GM19023 (cell line): ENCODE measurements at regions not wholly inside any gene's neighbourhood (a gene's known extent, or its start where the extent isn't known, plus 50 kb on each side); places are given as distances from the start of the nearest gene placed in this dataset.

ENCODE experiments used
- ATAC-seq: cut with Tn5 transposase; IDR thresholded peaks from one replicate; pipeline ENCODE4 v1.9.1; 2021; ENCODE audit warnings: mild to moderate bottlenecking, moderate library complexity; ENCODE audit not compliant: unreplicated experiment

DNA sequence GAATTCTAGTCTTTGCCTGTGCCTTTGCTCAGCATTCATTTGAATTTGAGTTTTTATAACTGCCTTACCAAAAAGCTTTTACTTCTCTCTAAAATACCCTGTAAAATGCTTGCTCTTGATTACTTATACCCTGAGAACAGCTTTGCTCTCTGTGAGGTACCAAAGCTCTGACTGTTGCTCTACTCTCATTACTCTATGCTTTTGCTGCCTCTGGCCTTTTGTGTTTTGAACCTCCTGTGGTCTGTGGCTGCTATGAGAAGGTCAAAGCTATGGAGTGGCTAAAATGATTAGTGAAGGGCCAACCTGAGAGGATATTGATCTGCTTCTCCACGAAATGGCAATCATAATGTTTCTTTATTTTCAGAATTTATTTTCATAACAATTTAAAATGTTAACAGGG is 375.6 kb upstream of the IMPG1 start:
- no peak for ATAC-seq

DNA sequence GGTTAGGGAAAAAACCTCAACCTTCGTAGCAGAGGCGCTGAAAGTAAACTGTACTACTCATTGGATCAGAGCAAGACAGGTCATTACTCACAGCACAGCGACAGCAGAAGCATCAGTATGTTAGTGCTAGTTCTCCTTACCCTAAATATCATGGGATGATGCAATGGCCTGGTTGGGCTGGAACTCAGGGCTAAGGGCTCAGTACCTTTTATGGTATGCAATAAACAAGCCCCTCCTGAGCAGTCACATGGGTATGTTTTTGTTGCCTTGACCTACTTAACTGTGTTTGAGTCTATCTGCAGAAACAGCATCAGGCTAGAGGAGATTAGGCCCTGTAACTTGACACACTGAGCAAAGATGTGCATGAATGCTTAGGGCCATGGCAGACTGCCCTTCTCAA is 369.4 kb upstream of the IMPG1 start:
- ATAC-seq = no peak

DNA sequence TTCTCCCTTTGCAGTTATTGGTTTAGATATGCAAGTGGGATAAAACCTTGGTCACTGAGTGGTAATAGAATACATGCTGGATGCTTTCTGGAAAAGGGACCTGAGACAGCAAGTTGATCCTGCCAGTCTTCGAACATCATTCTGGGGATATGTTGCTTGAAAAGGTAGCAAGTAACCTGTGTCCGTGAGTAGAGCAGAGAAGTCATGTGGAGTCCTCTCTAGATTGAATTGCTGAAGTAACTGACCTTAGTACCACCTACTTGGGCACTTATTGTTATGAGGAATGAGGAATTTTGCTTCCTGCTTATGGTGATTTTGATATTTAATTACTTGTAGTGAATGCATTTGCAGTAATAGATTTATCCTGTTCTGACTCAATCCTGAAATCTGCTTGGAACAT is 367.3 kb upstream of the IMPG1 start:
- ATAC-seq = no peak

GRCh38 chr6:76438768-76439167 is 366.3 kb upstream of the IMPG1 start:
- ATAC-seq = no peak

DNA sequence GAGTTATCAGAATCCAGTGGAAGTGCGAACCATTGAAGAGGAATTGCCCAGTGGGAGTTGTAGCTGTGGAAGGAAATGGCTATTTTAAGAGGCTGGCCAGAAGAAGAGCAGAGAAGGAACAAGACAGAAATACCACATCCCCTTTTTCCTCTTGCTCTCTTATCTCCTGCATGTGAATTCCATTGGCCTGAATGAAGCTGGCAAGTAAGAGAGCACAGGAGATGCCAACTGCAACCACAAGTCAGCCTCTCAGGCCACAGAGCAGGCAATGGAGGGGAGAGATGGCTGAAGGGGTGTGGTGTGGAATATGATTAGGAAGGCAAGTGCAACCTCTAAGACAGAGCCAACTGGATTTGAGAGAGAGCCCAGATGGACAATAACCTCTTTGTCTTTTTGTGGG is 362.7 kb upstream of the IMPG1 start:
- no peak for ATAC-seq

- ATAC-seq = no peak
These were observed 350.2 kb upstream of the IMPG1 start for GRCh38 chr6:76422511-76423213.

DNA sequence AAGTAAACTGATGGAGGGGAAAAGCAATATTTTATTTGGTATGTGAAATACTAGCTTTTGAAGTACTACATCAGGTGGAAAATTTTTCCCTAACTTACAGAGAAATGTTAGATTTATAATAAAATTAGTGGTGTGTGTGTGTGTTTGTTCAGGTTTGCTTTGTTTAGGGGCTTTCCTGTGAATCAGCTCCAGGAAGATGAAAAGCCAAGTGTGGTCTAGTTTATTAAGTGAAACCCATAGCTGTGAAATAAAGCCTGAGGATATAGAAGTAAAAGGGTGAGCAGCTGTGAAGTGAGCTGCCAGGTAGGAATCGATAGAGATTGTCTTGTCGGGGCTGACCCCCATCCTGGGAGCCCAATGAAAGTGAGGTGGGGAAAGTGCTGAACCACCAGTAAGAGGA is 347.6 kb upstream of the IMPG1 start:
- ATAC-seq = no peak

DNA sequence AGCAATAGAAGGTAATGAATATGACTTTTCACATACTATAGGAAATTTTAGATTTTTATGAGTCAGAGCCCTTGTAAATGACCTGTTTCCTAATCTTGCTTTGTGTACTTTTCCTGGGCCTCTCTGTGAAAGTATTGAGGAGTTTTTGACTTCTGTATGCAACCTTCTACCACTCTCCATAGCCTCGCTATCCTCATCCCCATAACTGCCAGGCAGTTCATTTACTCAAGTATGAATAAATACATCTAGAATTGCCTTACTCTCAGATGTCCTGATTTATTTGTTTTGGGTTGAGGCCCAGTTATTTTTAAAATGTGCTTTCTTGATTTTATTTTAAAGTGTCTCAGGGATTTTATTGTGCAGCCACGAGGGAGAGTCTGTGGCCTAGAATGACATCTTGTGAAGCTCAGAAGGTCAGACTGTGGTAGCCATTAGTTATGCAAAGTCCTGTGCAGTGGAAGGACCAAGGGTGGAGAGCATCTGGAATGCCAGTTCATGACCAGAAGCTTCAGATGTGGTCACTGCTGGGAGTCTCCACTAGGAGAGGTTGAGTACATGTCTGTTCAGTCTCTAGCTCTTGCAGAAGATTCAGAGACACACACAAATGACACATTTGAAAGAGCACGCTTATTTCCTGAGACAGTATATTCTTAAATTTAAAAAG is 346.2 kb upstream of the IMPG1 start:
- ATAC-seq = no peak

DNA sequence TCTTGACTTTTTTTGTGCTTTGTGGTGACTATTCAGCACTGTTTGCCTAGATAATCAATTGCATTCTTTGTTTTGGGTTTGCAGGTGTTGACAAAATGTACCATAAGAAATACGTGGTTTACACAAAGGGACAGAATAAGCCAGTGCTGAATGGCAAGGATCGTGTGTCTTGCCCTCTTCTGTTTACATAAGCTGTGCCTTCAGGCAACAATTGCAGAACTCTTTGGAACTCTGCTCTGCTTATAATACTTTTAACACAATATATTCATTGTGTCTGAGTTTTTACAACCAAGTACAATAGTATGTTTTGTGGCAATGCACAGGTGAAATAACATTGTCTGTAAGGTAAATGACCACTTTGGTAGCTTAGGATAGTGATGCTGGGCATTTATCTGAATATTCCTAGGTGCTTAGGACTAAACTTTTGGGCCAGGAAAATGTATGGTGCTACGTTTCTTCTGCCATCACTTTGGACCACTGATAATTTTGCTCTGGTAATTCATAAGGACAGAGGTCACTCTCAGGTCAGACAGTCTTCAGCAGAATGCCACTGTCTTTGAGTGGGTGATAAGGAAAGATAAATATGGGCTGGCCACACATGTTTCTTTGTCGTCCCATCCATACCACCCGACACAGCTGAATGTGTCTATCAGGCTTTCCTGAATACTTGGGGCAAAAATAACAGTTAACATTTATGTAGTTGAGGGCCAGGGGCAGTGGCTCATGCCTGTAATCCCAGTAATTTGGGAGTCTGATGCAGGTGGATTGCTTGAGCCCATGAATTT is 344.6 kb upstream of the IMPG1 start:
- ATAC-seq = no peak

DNA sequence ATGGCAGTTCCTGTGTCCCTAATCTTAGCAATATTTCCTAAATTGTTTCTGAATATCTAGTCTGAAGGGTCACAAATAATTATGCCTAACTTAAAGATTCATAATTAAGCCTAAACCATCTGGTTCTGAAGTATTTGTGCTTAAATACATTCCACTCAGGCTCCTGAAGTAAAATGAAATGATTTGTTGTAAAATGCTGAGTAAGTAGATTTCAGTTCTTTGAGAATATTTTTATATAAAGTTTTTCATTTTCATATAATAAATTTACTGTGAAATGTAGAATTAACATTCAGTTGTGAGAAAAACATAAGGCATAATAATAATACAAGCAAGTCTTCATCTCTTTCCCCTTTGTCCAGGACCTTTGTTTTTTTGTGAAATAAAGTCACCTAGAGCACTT is 330.6 kb upstream of the IMPG1 start:
- ATAC-seq = no peak

GRCh38 chr6:76397966-76398365 is 325.5 kb upstream of the IMPG1 start:
- ATAC-seq = no peak

DNA sequence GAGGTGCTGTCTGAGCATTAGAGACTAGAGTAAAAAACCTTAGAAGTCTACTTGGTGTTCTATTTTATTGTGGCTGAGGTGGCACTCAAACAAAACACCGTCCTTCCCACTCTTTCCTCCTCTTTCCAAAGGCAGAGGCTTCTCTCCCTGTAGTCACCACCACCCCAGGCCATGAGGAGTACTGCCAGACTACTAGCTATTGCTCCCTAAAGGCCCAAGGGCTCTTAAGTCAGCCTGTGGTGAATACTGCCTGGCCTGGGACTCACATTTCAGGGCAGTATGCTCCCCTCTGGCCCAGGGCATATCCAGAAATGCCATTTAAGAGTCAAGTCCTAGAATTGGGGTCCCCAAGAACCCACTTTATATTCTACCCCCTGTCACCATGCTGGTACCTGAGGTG is 309.7 kb upstream of the IMPG1 start:
- no peak for ATAC-seq

DNA sequence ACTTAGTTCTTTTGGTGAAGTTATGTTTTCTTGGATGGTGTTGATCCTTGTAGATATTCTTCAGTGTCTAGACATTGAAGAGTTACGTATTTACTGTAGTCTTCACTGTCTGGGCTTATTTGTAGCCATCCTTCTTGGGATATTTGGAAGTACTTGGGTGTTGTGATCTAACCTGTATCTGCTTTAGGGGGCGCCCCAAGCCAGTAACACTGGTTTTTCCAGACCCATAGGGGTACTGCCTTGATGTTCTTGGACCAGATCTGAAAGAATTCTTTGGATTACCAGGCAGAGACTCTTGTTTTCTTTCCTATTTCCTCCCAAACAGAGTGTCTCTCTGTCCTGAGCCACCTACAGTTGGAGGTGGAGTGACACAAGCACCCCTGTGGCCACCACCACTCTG is 309.1 kb upstream of the IMPG1 start:
- no peak for ATAC-seq

- ATAC-seq = no peak
These were observed 278.8 kb upstream of the IMPG1 start for GRCh38 chr6:76351275-76351674.

DNA sequence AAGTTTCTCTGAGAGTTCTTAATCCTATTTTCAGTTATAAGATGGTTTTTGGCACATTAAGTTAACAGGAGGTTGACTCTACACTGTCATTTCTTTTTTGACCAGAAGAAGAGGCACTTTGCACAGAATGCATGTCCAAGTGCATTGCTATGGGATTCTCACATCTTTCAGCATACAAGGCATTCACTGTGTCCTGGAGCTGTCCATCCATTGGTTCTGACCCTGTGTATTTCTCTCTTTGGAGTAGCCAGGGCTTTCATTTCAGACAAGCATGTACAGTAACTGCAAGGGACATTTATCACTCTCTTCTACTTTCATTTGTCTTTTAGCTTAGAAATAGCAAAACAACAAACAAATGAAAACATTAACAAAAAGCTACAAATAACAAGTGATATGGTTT is 275.1 kb upstream of the IMPG1 start:
- ATAC-seq = no peak

DNA sequence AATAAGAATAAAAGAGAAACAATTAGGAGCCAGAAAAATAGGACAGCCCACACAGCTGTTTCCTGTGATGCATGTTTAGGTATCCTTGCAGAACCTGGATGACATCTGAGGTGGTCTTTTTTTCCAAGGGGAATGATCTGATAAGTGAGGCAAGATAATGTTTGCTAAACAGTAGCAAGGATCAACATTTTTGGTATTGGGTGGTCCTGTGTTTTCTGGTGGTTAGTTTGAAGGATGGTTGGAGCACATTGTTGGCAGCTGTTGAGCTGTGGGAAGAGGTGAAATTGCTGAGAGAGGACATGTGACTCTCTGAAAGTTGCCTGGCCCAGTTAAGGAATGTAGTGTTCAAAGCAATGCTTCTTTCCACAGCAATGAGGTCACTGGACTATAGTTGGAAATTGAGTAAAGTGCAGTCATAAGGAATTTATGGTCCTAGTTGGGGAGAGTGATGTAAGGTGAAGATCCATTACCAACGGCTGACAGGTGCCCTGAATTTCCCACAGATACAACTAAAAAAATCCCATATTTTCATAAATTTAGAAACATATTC is 270.2 kb upstream of the IMPG1 start:
- ATAC-seq = no peak

GRCh38 chr6:76330031-76330430 is 257.6 kb upstream of the IMPG1 start:
- ATAC-seq = no peak

- ATAC-seq = no peak
These were observed 254.4 kb upstream of the IMPG1 start for GRCh38 chr6:76326871-76327270.
